ENCODE measurements at regions not wholly inside any gene's neighbourhood (a gene's known extent, or its start where the extent isn't known, plus 50 kb on each side); places are given as distances from the start of the nearest gene placed in this dataset.

- TF ChIP-seq CTCF (IDR thresholded peaks at IDR 0.05) = no peak
- TF ChIP-seq POLR2AphosphoS5 (IDR thresholded peaks at IDR 0.05) = no peak
Observed at GRCh38 chr19:27993619-27994570, 1219.1 kb downstream of the UQCRFS1 start.
